ENCODE measurements at regions not wholly inside any gene's neighbourhood (a gene's known extent, or its start where the extent isn't known, plus 50 kb on each side); places are given as distances from the start of the nearest gene placed in this dataset.

GRCh38 chr10:55464083-55464482 is 663.1 kb upstream of the PCDH15 start:
- TF ChIP-seq CTCF (IDR thresholded peaks at IDR 0.05; ENCODE audit: borderline replicate concordance, extremely low read depth, low read length, poor library complexity, severe bottlenecking): no peak
- TF ChIP-seq EZH2 (IDR thresholded peaks at IDR 0.05; ENCODE audit: borderline replicate concordance, low read depth, low read length, severe bottlenecking): no peak

Data from DND-41 (cell line).